Right lobe of liver (tissue), 6 donors: ENCODE measurements at regions not wholly inside any gene's neighbourhood (a gene's known extent, or its start where the extent isn't known, plus 50 kb on each side); places are given as distances from the start of the nearest gene placed in this dataset.
"Not testable (repeated sequence)": the region's sequence is repeated elsewhere in the genome, so short reads cannot be mapped to it uniquely, and the experiment has no call there.

ENCODE experiments used
- ATAC-seq, 4 donors: fragments of 200-7000 bp; cut with Tn5 transposase; one replicate each; pipeline ENCODE4 v1.9.1; 2020; ENCODE audit warnings: mild to moderate bottlenecking in 4 of 4, moderate library complexity in 4 of 4
- DNase-seq, 3 donors: peaks; one replicate each; pipeline ENCODE4 v3.0.0-alpha.2; 2020
- H3K27ac ChIP-seq, 3 donors: fragments of 200-600 bp; one replicate each; pipeline ENCODE4 v1.8.0; 2022
- H3K27me3 ChIP-seq, 2 donors: fragments of 200-600 bp; one replicate each; pipeline ENCODE4 v1.8.0; 2022
- H3K36me3 ChIP-seq, 4 donors: fragments of 200-600 bp; sonication (generic) in 1 of 4; one replicate each; pipeline versions ENCODE4 v1.5.1 to v1.8.0; 2017 to 2022; ENCODE audit warnings: control low read depth in 1 of 4
- H3K4me1 ChIP-seq, 4 donors: fragments of 200-600 bp; sonication (generic) in 1 of 4; one replicate each; pipeline versions ENCODE4 v1.5.1 to v1.8.0; 2017 to 2022; ENCODE audit warnings: control low read depth in 1 of 4
- H3K4me3 ChIP-seq, 3 donors: fragments of 200-600 bp; one replicate each; pipeline ENCODE4 v1.8.0; 2022
- H3K9me3 ChIP-seq, 4 donors: fragments of 200-600 bp; sonication (generic) in 1 of 4; one replicate each; pipeline versions ENCODE4 v1.5.1 to v1.8.0; 2017 to 2022; ENCODE audit warnings: control low read depth in 1 of 4
- POLR2A ChIP-seq: fragments of 450-650 bp; IDR thresholded peaks from one replicate; pipeline ENCODE4 v1.6.1; 2017; ENCODE audit warnings: antibody characterized with exemption, mild to moderate bottlenecking
- WGBS: methylation state at CpG from one replicate; pipeline ENCODE4 v1.1.6; 2018; ENCODE audit warnings: low coverage, low lambda C conversion rate; ENCODE audit not compliant: insufficient coverage; ENCODE audit errors: missing lambda C conversion rate; 5-methylcytosine and 5-hydroxymethylcytosine counted together
- intact Hi-C, 2 donors: fragments of 100-400 bp; cut with DNase I; formaldehyde crosslinking; loops; one replicate each; pipeline versions ENCODE4 v1.11.2 to v1.14.1; 2022
- TF ChIP-seq, protein P1 (sequence below), 4 donors: fragments of 200-600 bp in 3 of 4; fragments of 450-650 bp in 1 of 4; IDR thresholded peaks; one replicate each; pipeline versions ENCODE4 v1.5.1 to v1.8.0; 2016 to 2022; ENCODE audit warnings: antibody characterized with exemption in 4 of 4, mild to moderate bottlenecking in 2 of 4
- donor health status: DM: no; HTN: yes; CAD: no.
- donor health status: DM: no; HTN: no; CAD: no.
- donor health status: DM: no; HTN: no; CAD: no.
- donor health status: DM: no; HTN: yes; CAD: no.
- donor health status: DM: no; HTN: yes; CAD: no.

DNA sequence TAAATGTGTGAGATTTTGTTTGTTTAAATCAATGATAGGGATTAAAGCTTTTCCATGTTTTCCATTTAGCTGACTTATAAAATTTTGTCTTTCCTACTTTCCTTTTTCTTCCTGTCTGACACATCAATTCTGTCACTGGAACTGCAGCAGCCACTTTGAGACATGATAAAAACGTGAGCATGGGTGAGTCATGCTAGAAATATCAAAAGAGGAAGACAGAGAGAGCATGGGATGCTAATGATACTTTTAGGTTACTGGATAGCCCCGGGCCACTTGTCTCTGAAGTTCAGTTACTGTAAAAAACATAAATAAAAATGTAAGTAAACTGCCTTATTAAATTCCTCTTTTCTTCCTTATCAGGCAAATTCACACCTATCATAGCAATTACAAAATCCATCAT is 1332.0 kb upstream of the PCDH20 start:
- Histone ChIP-seq H3K4me3 (no peak overlapping the region), H3K27ac (no peak overlapping the region), H3K9me3 (no peaks in the 10 kb centered on the region), H3K27me3 (no peaks in the 10 kb centered on the region), H3K36me3 (no peaks in the 10 kb centered on the region), H3K4me1 (no peaks in the 10 kb centered on the region)
- TF ChIP-seq, protein P1, sequence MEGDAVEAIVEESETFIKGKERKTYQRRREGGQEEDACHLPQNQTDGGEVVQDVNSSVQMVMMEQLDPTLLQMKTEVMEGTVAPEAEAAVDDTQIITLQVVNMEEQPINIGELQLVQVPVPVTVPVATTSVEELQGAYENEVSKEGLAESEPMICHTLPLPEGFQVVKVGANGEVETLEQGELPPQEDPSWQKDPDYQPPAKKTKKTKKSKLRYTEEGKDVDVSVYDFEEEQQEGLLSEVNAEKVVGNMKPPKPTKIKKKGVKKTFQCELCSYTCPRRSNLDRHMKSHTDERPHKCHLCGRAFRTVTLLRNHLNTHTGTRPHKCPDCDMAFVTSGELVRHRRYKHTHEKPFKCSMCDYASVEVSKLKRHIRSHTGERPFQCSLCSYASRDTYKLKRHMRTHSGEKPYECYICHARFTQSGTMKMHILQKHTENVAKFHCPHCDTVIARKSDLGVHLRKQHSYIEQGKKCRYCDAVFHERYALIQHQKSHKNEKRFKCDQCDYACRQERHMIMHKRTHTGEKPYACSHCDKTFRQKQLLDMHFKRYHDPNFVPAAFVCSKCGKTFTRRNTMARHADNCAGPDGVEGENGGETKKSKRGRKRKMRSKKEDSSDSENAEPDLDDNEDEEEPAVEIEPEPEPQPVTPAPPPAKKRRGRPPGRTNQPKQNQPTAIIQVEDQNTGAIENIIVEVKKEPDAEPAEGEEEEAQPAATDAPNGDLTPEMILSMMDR (IDR thresholded peaks at IDR 0.05), result no peak
- no peak for TF ChIP-seq POLR2A
- intact Hi-C loops, result no loop called here
- DNase-seq (no peak), ATAC-seq (no peak)
- WGBS, result 7% methylated on average over 2 of the region's 2 CpGs

DNA sequence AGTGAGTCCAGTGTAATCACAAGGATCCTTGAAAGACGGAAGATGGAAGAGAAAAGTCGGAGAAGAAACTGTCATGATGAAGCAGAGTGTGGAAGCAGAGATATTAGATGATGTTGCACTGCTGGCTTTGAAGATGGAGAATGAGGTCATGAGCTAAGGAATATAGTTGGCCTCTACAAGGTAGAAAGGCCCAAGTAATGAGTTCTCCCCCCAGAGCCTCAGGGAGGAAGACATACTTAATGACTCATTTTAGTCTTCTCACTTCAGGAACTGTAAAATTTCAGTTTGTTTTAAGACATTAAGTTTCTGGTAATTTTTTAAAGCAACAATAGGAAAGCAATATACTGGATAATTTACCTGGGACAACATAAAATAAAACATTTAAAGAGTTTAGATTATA is 1331.5 kb upstream of the PCDH20 start:
- Histone ChIP-seq H3K4me1 (no peaks in the 10 kb centered on the region), H3K9me3 (no peaks in the 10 kb centered on the region), H3K27ac (no peak overlapping the region), H3K27me3 (no peaks in the 10 kb centered on the region), H3K36me3 (no peaks in the 10 kb centered on the region), H3K4me3 (no peak overlapping the region)
- DNase-seq (no peak), ATAC-seq (no peak)
- TF ChIP-seq POLR2A, result no peak
- TF ChIP-seq, protein P1 (IDR thresholded peaks at IDR 0.05), result no peak
- intact Hi-C loops, result no loop called here
- WGBS, result 53% methylated on average over 2 of the region's 2 CpGs

DNA sequence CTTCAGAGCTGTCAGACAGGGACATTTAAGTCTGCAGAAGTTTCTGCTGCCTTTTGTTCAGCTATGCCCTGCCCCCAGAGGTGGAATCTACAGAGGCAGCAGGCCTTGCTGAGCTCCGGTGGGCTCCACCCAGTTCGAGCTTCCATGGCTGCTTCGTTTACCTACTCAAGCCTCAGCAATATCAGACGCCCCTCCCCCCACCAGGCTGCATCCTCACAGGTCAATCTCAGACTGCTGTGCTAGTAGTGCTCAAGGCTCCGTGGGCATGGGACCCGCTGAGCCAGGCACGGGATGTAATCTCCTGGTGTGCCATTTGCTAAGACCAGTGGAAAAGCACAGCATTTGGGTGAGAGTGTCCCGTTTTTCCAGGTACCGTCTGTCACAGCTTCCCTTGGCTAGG is 1314.1 kb upstream of the PCDH20 start:
- ATAC-seq, H3K27ac ChIP-seq, H3K4me3 ChIP-seq, H3K9me3 ChIP-seq, intact Hi-C loops, H3K27me3 ChIP-seq, DNase-seq, H3K36me3 ChIP-seq, H3K4me1 ChIP-seq: not testable (repeated sequence)
- 89% methylated on average over 4 of the region's 9 CpGs for WGBS

DNA sequence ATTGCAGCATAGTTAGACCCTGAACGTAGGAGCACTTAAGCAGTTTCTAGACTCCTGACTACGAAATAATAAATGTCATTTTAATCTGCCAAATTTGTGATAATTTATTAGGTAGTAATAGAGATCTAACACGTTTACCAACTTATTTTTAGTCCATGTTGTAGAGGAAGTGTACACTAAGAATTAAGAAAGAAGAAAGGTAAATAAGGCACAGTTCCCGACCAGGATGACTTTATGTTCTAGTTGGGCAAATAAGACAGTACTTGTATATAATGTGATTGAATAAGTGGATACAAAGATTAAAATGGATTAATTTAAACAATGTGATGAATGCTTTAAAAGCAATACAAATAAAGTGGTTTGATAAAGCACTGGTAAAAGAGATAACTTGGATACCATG is 1306.2 kb upstream of the PCDH20 start:
- Histone ChIP-seq H3K27me3 (no peaks in the 10 kb centered on the region), H3K4me1 (no peaks in the 10 kb centered on the region), H3K27ac (no peak overlapping the region), H3K9me3 (no peaks in the 10 kb centered on the region), H3K4me3 (no peak overlapping the region), H3K36me3 (no peaks in the 10 kb centered on the region)
- intact Hi-C loops, result no loop called here
- TF ChIP-seq, protein P1 (IDR thresholded peaks at IDR 0.05), result no peak
- no peak for TF ChIP-seq POLR2A
- ATAC-seq, result no peak
- 35% methylated on average over 4 of the region's 4 CpGs for WGBS
- no peak for DNase-seq

DNA sequence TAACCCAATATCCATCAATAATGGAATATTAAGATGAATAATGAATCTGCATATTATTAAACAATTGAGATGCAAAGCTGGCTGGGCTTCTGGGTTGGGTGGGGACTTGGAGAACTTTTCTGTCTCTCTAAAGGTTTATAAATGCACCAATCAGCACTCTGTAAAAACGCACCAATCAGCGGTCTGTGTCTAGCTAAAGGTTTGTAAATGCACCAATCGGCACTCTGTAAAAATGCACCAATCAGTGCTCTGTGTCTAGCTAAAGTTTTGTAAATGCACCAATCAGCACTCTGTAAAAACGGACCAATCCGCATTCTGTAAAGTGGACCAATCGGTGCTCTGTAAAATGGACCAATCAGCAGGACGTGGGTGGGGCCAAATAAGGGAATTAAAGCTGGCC is 1296.3 kb upstream of the PCDH20 start:
- ATAC-seq, H3K4me1 ChIP-seq, H3K27me3 ChIP-seq, H3K27ac ChIP-seq, H3K4me3 ChIP-seq, H3K9me3 ChIP-seq, H3K36me3 ChIP-seq, intact Hi-C loops, DNase-seq: not testable (repeated sequence)
- WGBS, result 61% methylated on average over 7 of the region's 7 CpGs

DNA sequence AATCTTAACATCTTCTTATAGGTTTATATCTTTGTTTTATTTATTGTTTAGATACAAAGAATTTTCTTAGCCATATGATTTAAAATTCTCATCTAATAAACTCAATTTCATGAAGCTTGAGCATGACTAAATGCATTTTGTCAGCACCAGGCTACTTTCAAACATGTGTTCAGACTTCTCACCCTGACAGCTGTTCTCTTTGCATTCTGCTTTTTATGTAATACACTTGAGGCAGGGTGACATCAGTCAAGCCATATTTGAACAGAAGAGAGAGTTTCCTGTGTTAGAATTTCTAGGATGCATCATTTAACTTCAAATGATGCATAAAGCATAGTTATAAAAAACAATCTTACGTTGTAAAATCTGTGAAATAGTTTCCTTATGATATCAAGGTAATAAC is 1295.1 kb upstream of the PCDH20 start:
- TF ChIP-seq POLR2A, result no peak
- TF ChIP-seq, protein P1 (IDR thresholded peaks at IDR 0.05), result no peak
- ATAC-seq (no peak), DNase-seq (no peak)
- no peaks in the 10 kb centered on the region for H3K4me1 ChIP-seq
- no peaks in the 10 kb centered on the region for H3K27me3 ChIP-seq
- 54% methylated on average over 1 of the region's 1 CpG for WGBS
- no peaks in the 10 kb centered on the region for H3K36me3 ChIP-seq
- no peak overlapping the region for H3K27ac ChIP-seq
- intact Hi-C loops, result no loop called here
- H3K4me3 ChIP-seq, result no peak overlapping the region
- no peaks in the 10 kb centered on the region for H3K9me3 ChIP-seq
